Omental fat pad (tissue), 3 donors: ENCODE measurements at regions not wholly inside any gene's neighbourhood (a gene's known extent, or its start where the extent isn't known, plus 50 kb on each side); places are given as distances from the start of the nearest gene placed in this dataset.

Experiments
- ATAC-seq: fragments of 150-250 bp; one replicate; pipeline ENCODE4 v1.9.1; 2016; ENCODE audit warnings: mild to moderate bottlenecking, moderate library complexity; ENCODE audit not compliant: low FRiP score
- DNase-seq: peaks from one replicate; pipeline ENCODE4 v3.0.0-alpha.2; 2019; ENCODE audit warnings: low spot score
- TF ChIP-seq, protein P1 (sequence below), 3 donors: fragments of 450-650 bp; IDR thresholded peaks; one replicate each; pipeline ENCODE4 v1.5.1; 2016 to 2017; ENCODE audit warnings: antibody characterized with exemption in 3 of 3, mild to moderate bottlenecking in 3 of 3, moderate library complexity in 2 of 3

GRCh38 chr6:121020656-121021055 is 313.6 kb downstream of the TBC1D32 start:
- no peak for ATAC-seq
- TF ChIP-seq, protein P1, sequence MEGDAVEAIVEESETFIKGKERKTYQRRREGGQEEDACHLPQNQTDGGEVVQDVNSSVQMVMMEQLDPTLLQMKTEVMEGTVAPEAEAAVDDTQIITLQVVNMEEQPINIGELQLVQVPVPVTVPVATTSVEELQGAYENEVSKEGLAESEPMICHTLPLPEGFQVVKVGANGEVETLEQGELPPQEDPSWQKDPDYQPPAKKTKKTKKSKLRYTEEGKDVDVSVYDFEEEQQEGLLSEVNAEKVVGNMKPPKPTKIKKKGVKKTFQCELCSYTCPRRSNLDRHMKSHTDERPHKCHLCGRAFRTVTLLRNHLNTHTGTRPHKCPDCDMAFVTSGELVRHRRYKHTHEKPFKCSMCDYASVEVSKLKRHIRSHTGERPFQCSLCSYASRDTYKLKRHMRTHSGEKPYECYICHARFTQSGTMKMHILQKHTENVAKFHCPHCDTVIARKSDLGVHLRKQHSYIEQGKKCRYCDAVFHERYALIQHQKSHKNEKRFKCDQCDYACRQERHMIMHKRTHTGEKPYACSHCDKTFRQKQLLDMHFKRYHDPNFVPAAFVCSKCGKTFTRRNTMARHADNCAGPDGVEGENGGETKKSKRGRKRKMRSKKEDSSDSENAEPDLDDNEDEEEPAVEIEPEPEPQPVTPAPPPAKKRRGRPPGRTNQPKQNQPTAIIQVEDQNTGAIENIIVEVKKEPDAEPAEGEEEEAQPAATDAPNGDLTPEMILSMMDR (IDR thresholded peaks at IDR 0.05), result no peak
- no peak for DNase-seq

DNA sequence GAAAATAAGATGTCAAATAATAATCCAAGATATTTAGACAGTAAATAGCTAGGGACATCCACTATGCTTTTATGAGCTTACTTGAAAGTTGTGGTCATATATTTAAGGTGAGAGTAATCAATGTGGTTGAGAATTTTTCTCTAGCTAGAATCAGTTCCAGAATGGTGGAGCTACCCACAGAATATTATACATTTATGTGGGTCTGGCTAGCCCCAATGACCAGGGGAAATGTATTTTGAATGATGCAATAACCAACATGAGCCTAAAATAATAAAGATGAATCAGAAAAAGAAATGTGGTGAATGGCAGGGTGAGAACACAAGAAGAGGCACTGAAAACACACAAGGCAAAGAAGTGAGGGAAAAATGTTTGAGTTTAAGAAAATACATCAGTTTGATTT is 325.7 kb downstream of the TBC1D32 start:
- DNase-seq (no peak), ATAC-seq (no peak)
- TF ChIP-seq, protein P1 (IDR thresholded peaks at IDR 0.05), result no peak

- ATAC-seq, result no peak
- TF ChIP-seq, protein P1 (IDR thresholded peaks at IDR 0.05), result no peak
Measured at GRCh38 chr6:121006024-121006423, 328.3 kb downstream of the TBC1D32 start.

GRCh38 chr6:121000381-121000780 is 333.9 kb downstream of the TBC1D32 start:
- ATAC-seq, result no peak
- TF ChIP-seq, protein P1 (IDR thresholded peaks at IDR 0.05), result no peak
- DNase-seq, result no peak

More at GRCh38 chr6:121006024-121006423, 328.3 kb downstream of the TBC1D32 start:
- DNase-seq, result no peak

- TF ChIP-seq, protein P1 (IDR thresholded peaks at IDR 0.05), result no peak
- ATAC-seq, result no peak
- no peak for DNase-seq
Measured at GRCh38 chr6:120996340-120996739, 337.9 kb downstream of the TBC1D32 start.

DNA sequence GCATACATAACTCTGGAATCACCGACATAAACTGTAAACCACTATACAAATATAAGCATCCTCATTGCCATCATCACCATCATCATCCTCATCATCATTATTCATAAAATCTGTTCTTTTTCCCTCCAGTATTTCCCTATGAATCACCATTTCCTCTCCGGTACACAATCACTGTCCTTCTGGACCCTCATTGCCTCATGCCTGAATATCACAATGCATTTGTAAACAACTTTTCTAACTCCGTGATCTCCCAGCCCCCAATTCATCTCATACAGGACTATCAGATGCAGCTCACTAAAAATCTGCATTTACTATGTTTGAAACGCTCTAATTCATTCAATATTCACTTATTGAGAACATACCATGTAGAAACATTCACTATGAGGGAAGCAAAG is 339.7 kb downstream of the TBC1D32 start:
- TF ChIP-seq, protein P1 (IDR thresholded peaks at IDR 0.05), result no peak
- no peak for DNase-seq

DNA sequence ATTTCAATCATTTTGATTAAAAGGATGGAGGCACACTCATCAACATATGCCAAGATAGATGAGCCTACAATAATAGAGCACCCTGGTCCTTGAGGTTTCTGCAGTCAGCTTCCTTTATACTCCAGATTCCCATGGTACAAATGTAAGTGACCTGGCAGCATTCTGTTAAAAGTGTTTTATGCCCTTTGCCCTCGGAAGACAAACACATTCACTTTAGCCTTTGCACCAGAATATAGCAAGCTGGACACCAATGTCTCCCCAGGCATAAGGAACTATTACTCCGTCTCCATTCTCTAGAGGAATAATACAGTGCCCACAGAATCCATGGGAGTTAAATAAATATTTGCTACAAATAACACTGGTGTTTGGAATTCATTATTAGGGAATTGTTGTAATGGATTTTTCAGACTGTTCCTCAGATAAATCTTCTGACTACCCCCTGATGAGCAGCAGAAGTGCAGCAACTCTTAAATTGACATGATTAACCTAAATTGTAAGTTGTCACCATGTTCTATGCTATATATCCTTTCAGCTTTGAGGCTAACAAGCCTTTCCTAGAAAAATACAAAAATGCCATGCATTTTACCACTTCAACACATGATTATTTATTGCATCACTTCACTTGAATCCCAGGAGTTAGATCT is 340.2 kb downstream of the TBC1D32 start:
- ATAC-seq (no peak), DNase-seq (no peak)
- TF ChIP-seq, protein P1 (IDR thresholded peaks at IDR 0.05), result no peak

More for the DNA sequence above, 339.7 kb downstream of the TBC1D32 start:
- ATAC-seq, result no peak
